GM12878 (cell line): ENCODE measurements at regions not wholly inside any gene's neighbourhood (a gene's known extent, or its start where the extent isn't known, plus 50 kb on each side); places are given as distances from the start of the nearest gene placed in this dataset.

Source experiments
- ATAC-seq: fragments of 200-7000 bp; cut with Tn5 transposase; 3 replicates; pipeline ENCODE4 v1.9.1; 2020; ENCODE audit warnings: mild to moderate bottlenecking, moderate library complexity
- BruUV-seq: library from RNA; stranded (reverse); fragments of 400-500 nt; replicated peaks from 2 replicates; lab custom pipeline; 2021; lab: Mats Ljungman, UMichigan
- CTCF ChIA-PET: fragments of 300-600 bp; sonication (Branson Sonifier 250); formaldehyde crosslinking; extraction: SDS; loops from one replicate; lab custom pipeline; 2021; ENCODE audit warnings: inconsistent platforms; lab: Yijun Ruan, JAX
- POLR2A ChIA-PET: fragments of 350-600 bp; formaldehyde crosslinking; extraction: SDS; loops from one replicate; lab custom pipeline; 2021; ENCODE audit warnings: inconsistent platforms; lab: Charles Lee
- RAD21 ChIA-PET: fragments of 300-600 bp; sonication (Branson Sonifier 250); formaldehyde crosslinking; loops from one replicate; lab custom pipeline; 2023; ENCODE audit warnings: antibody characterized with exemption; ENCODE audit not compliant: unreplicated experiment; lab: Charles Lee
- SMC1A ChIA-PET: fragments of 300-600 bp; sonication (Branson Sonifier 250); formaldehyde crosslinking; loops from one replicate; lab custom pipeline; 2023; ENCODE audit not compliant: unreplicated experiment, uncharacterized antibody; lab: Charles Lee
- DNase-seq: peaks from one replicate; pipeline ENCODE4 v3.0.0-alpha.2; 2011; ENCODE audit warnings: low read depth, low spot score
- FAIRE-seq: peaks from 3 replicates; lab custom pipeline; 2011; peaks lifted over from hg19 to GRCh38; lab: Jason Lieb, UNC
- H2AFZ ChIP-seq: 2 replicates; pipeline ENCODE4 v1.6.0; 2011; ENCODE audit warnings: low read depth, low read length, control low read depth; ENCODE audit not compliant: control insufficient read depth
- H3K27ac ChIP-seq: 2 replicates; pipeline ENCODE4 v1.5.1; 2011; ENCODE audit warnings: control low read depth; ENCODE audit not compliant: control insufficient read depth, insufficient read depth
- H3K27me3 ChIP-seq, 2 experiments: replicated peaks in 1 of 2; 2 replicates each; pipeline versions ENCODE4 v1.6.0 to v1.6.1; 2011; ENCODE audit warnings: low read length in 1 of 2; ENCODE audit not compliant: control insufficient read depth in 2 of 2, insufficient read depth in 2 of 2
- H3K36me3 ChIP-seq, 2 experiments: 2 replicates each; pipeline ENCODE4 v1.5.1; 2011; ENCODE audit warnings: low read length in 1 of 2; ENCODE audit not compliant: control insufficient read depth in 2 of 2, insufficient read depth in 2 of 2
- H3K4me1 ChIP-seq: 2 replicates; pipeline ENCODE4 v1.6.1; 2011; ENCODE audit warnings: mild to moderate bottlenecking, low read length, moderate library complexity, mixed read lengths; ENCODE audit not compliant: control insufficient read depth, insufficient read depth
- H3K4me2 ChIP-seq: 2 replicates; pipeline ENCODE4 v1.6.0; 2011; ENCODE audit warnings: control low read depth; ENCODE audit not compliant: control insufficient read depth, insufficient read depth
- H3K4me3 ChIP-seq: fragments of 200-600 bp; sonication (generic); 2 replicates; pipeline ENCODE4 v1.5.1; 2016
- H3K79me2 ChIP-seq: 2 replicates; pipeline ENCODE4 v1.6.0; 2011; ENCODE audit warnings: low read length; ENCODE audit not compliant: control insufficient read depth, insufficient read depth
- H3K9ac ChIP-seq: 2 replicates; pipeline ENCODE4 v1.8.0; 2011; ENCODE audit warnings: low read length, control low read depth, mixed read lengths; ENCODE audit not compliant: control insufficient read depth, insufficient read depth
- H3K9me3 ChIP-seq: replicated peaks from 3 replicates; pipeline ENCODE4 v1.5.1; 2011; ENCODE audit warnings: mild to moderate bottlenecking, low read length; ENCODE audit not compliant: control insufficient read depth, insufficient read depth
- H4K20me1 ChIP-seq: 2 replicates; pipeline ENCODE4 v1.6.0; 2011; ENCODE audit not compliant: control insufficient read depth, insufficient read depth
- BCLAF1 ChIP-seq: fragments of 450-650 bp; IDR thresholded peaks from 2 replicates; pipeline ENCODE4 v1.6.1; 2017; ENCODE audit warnings: antibody characterized with exemption, mild to moderate bottlenecking, moderate library complexity
- BRCA1 ChIP-seq: IDR thresholded peaks from 2 replicates; pipeline ENCODE4 v1.6.1; 2011; ENCODE audit warnings: low read depth, low read length, improper control_type of control experiment
- DPF2 ChIP-seq: fragments of 450-650 bp; IDR thresholded peaks from 2 replicates; pipeline ENCODE4 v1.6.1; 2017; ENCODE audit warnings: mild to moderate bottlenecking
- E2F8 ChIP-seq: fragments of 450-650 bp; IDR thresholded peaks from 2 replicates; pipeline ENCODE4 v1.6.1; 2018; ENCODE audit warnings: mild to moderate bottlenecking, low read depth, moderate library complexity; ENCODE audit not compliant: partially characterized antibody
- EP300 ChIP-seq, 2 experiments: fragments of 150-350 bp in 1 of 2; IDR thresholded peaks; 2 replicates each; pipeline ENCODE4 v1.6.1; 2011 to 2012; ENCODE audit warnings: low read depth in 2 of 2, low read length in 2 of 2, borderline replicate concordance in 1 of 2, improper control_type of control experiment in 1 of 2, inconsistent platforms in 1 of 2; ENCODE audit not compliant: control insufficient read depth in 1 of 2
- FOS ChIP-seq: IDR thresholded peaks from 3 replicates; pipeline ENCODE4 v1.6.1; 2011; ENCODE audit warnings: borderline replicate concordance; ENCODE audit not compliant: insufficient read length; ENCODE audit errors: extremely low read depth
- FOXM1 ChIP-seq: IDR thresholded peaks from 2 replicates; pipeline ENCODE4 v1.6.1; 2012; ENCODE audit warnings: low read depth, mild to moderate bottlenecking, inconsistent platforms, low read length, moderate library complexity
- LARP7 ChIP-seq: fragments of 450-650 bp; IDR thresholded peaks from 2 replicates; pipeline ENCODE4 v1.6.1; 2017; ENCODE audit warnings: mild to moderate bottlenecking
- MEF2A ChIP-seq: IDR thresholded peaks from 2 replicates; pipeline ENCODE4 v1.6.1; 2011; ENCODE audit warnings: low read depth, mild to moderate bottlenecking, low read length, moderate library complexity; ENCODE audit not compliant: insufficient read depth
- NR2C2 ChIP-seq: IDR thresholded peaks from 2 replicates; pipeline ENCODE4 v1.6.1; 2011; ENCODE audit warnings: borderline replicate concordance, low read depth; ENCODE audit not compliant: control insufficient read depth, insufficient read length
- TBL1XR1 ChIP-seq: IDR thresholded peaks from 2 replicates; pipeline ENCODE4 v1.6.1; 2012; ENCODE audit warnings: low read depth, low read length, improper control_type of control experiment
- USF2 ChIP-seq: IDR thresholded peaks from 2 replicates; pipeline ENCODE4 v1.6.1; 2011; ENCODE audit warnings: low read depth, low read length, improper control_type of control experiment, borderline replicate concordance
- WRNIP1 ChIP-seq: IDR thresholded peaks from 2 replicates; pipeline ENCODE4 v1.6.1; 2011; ENCODE audit warnings: low read depth, low read length, improper control_type of control experiment, borderline replicate concordance
- ZSCAN29 ChIP-seq: fragments of 450-650 bp; IDR thresholded peaks from 2 replicates; pipeline ENCODE4 v1.6.1; 2017; ENCODE audit warnings: mild to moderate bottlenecking, moderate library complexity
- WGBS: methylation state at CpG from one replicate; pipeline ENCODE4 v1.1.6; 2016; ENCODE audit warnings: low lambda C conversion rate; ENCODE audit not compliant: insufficient replicate concordance, insufficient coverage; ENCODE audit errors: missing lambda C conversion rate; 5-methylcytosine and 5-hydroxymethylcytosine counted together
- in situ Hi-C: fragments of 300-500 bp; cut with MboI; formaldehyde crosslinking; loops from 9 replicates; pipeline ENCODE4 v1.14.3; 2018; ENCODE audit warnings: mixed read lengths
- intact Hi-C: fragments of 100-400 bp; cut with micrococcal nuclease; formaldehyde crosslinking; loops from one replicate; pipeline ENCODE4 v1.14.2; 2022; ENCODE audit not compliant: unreplicated experiment
- TF ChIP-seq, protein P1 (sequence below): IDR thresholded peaks from 2 replicates; pipeline ENCODE4 v1.6.1; 2012; ENCODE audit warnings: low read depth, low read length, improper control_type of control experiment

- no TSS peak for BruUV-seq
- H3K4me3 ChIP-seq = no peak overlapping the region
- ATAC-seq (no peak), FAIRE-seq (no peak), DNase-seq (no peak)
- H3K27me3 ChIP-seq = no peaks in the 10 kb centered on the region
- H3K9me3 ChIP-seq = no peaks in the 10 kb centered on the region
- H3K4me1 ChIP-seq = no peaks in the 10 kb centered on the region
- in situ Hi-C loops = no loop called here
- ChIA-PET RAD21 (no interaction called here), CTCF (interaction anchor here (1.5 kb wide), 1 partner anchor 15 kb away, joined by 6 read pairs; no protein-coding TSS in a partner anchor), POLR2A (no interaction called here), SMC1A (interaction anchor here (0.8 kb wide), 1 partner anchor 159 kb away, joined by 3 read pairs; no protein-coding TSS in a partner anchor)
- H4K20me1 ChIP-seq = no peaks in the 10 kb centered on the region
- intact Hi-C loops = no loop called here
- H2AFZ ChIP-seq = no peak overlapping the region
- H3K9ac ChIP-seq = no peak overlapping the region
- 43% methylated on average over 4 of the region's 4 CpGs for WGBS
- no peaks in the 10 kb centered on the region for H3K79me2 ChIP-seq
- no peak overlapping the region for H3K4me2 ChIP-seq
- no peaks in the 10 kb centered on the region for H3K36me3 ChIP-seq
- no peak overlapping the region for H3K27ac ChIP-seq
- TF ChIP-seq DPF2 (no peak), ZSCAN29 (no peak), LARP7 (no peak), USF2 (no peak), BRCA1 (no peak), WRNIP1 (no peak), MEF2A (no peak), TBL1XR1 (no peak), FOS (no peak), FOXM1 (no peak), E2F8 (no peak), BCLAF1 (no peak), NR2C2 (no peak), EP300 (IDR thresholded peaks at IDR 0.05; ENCODE audit: borderline replicate concordance in 1 of 2, control insufficient read depth in 1 of 2, low read depth in 2 of 2, low read length in 2 of 2) (no peak)
- TF ChIP-seq, protein P1, sequence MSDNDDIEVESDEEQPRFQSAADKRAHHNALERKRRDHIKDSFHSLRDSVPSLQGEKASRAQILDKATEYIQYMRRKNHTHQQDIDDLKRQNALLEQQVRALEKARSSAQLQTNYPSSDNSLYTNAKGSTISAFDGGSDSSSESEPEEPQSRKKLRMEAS = no peak
These were observed 186.0 kb upstream of the FRMPD4 start for GRCh38 chrX:11952176-11952720.
